Psoas muscle (tissue), 7 donors: ENCODE measurements at regions not wholly inside any gene's neighbourhood (a gene's known extent, or its start where the extent isn't known, plus 50 kb on each side); places are given as distances from the start of the nearest gene placed in this dataset.

ENCODE experiments used
- ATAC-seq, 4 donors: fragments of 200-7000 bp; cut with Tn5 transposase; one replicate each; pipeline ENCODE4 v1.9.1; 2020; ENCODE audit warnings: moderate library complexity in 3 of 4, mild to moderate bottlenecking in 2 of 4
- DNase-seq, 2 donors: peaks; one replicate each; pipeline ENCODE4 v3.0.0-alpha.2; 2020
- H3K27ac ChIP-seq: fragments of 200-600 bp; one replicate; pipeline ENCODE4 v1.8.0; 2022
- H3K27me3 ChIP-seq, 3 donors: fragments of 200-600 bp in 1 of 3; one replicate each; pipeline versions ENCODE4 v1.6.1 to v1.8.0; 2013 to 2022; ENCODE audit warnings: low read length in 2 of 3, mild to moderate bottlenecking in 2 of 3, moderate library complexity in 1 of 3; ENCODE audit not compliant: insufficient read depth in 3 of 3
- H3K36me3 ChIP-seq, 2 donors: fragments of 200-600 bp in 1 of 2; one replicate each; pipeline versions ENCODE4 v1.6.1 to v1.8.0; 2013 to 2022; ENCODE audit warnings: low read depth in 1 of 2, mild to moderate bottlenecking in 1 of 2, moderate library complexity in 1 of 2; ENCODE audit not compliant: insufficient read depth in 1 of 2
- H3K4me1 ChIP-seq: fragments of 200-600 bp; one replicate; pipeline ENCODE4 v1.8.0; 2022
- H3K4me3 ChIP-seq: fragments of 200-600 bp; one replicate; pipeline ENCODE4 v1.8.0; 2022; ENCODE audit warnings: mild to moderate bottlenecking
- H3K9me3 ChIP-seq: fragments of 200-600 bp; one replicate; pipeline ENCODE4 v1.8.0; 2022
- CTCF ChIP-seq: fragments of 200-600 bp; IDR thresholded peaks from one replicate; pipeline ENCODE4 v1.8.0; 2022; ENCODE audit warnings: antibody characterized with exemption
- WGBS, 3 donors: extraction: QIAGEN DNeasy Blood & Tissue Kit; methylation state at CpG; one replicate each; pipeline versions ENCODE4 v1.1.6 to v1.1.7; 2013; 5-methylcytosine and 5-hydroxymethylcytosine counted together
- intact Hi-C, 2 donors: fragments of 100-400 bp; cut with DNase I; formaldehyde crosslinking; loops; one replicate each; pipeline versions ENCODE4 v1.11.0 to v1.14.2; 2022
- donor health status: healthy with polysubstance abuse.
- donor health status: DM: no; HTN: no; CAD: no; lungs with moderate emphysema.
- donor health status: Bipolar disorder and iron deficiency.
- donor health status: healthy.
- donor health status: DM: yes; HTN: yes; CAD: no.
- donor health status: DM: no; HTN: no; CAD: no.
- donor health status: DM: yes; HTN: yes; CAD: no.

GRCh38 chr1:73327998-73328397, 870.0 kb downstream of the LRRIQ3 start:
- H3K27ac ChIP-seq, result no peak overlapping the region
- TF ChIP-seq CTCF, result no peak
- intact Hi-C loops, result no loop called here
- DNase-seq (no peak), ATAC-seq (no peak)
- WGBS, 3 donors, result 93 to 98% (median 94%) methylated on average over 3 of the region's 3 CpGs
- no peaks in the 10 kb centered on the region for H3K27me3 ChIP-seq
- no peaks in the 10 kb centered on the region for H3K4me1 ChIP-seq
- peaks cover 13% of the 10 kb centered on the region for H3K9me3 ChIP-seq
- H3K36me3 ChIP-seq, result no peaks in the 10 kb centered on the region
- H3K4me3 ChIP-seq, result no peak overlapping the region

- Histone ChIP-seq H3K9me3 (peaks cover 10% of the 10 kb centered on the region), H3K4me1 (no peaks in the 10 kb centered on the region), H3K36me3 (no peaks in the 10 kb centered on the region), H3K27ac (no peak overlapping the region), H3K4me3 (no peak overlapping the region), H3K27me3 (no peaks in the 10 kb centered on the region)
- DNase-seq (no peak), ATAC-seq (no peak)
- no peak for TF ChIP-seq CTCF
- WGBS, 3 donors, result 78 to 87% (median 81%) methylated on average over 3 of the region's 3 CpGs
- intact Hi-C loops, result no loop called here
These were observed 870.7 kb downstream of the LRRIQ3 start for GRCh38 chr1:73327180-73327793.

GRCh38 chr1:73326663-73327062, 871.3 kb downstream of the LRRIQ3 start:
- intact Hi-C loops, result no loop called here
- ATAC-seq (no peak), DNase-seq (no peak)
- Histone ChIP-seq H3K27me3 (no peaks in the 10 kb centered on the region), H3K4me3 (no peak overlapping the region), H3K36me3 (no peaks in the 10 kb centered on the region), H3K4me1 (no peaks in the 10 kb centered on the region), H3K9me3 (peaks cover 7% of the 10 kb centered on the region), H3K27ac (no peak overlapping the region)
- TF ChIP-seq CTCF, result no peak
- 83 to 85% (median 84%) methylated on average over 5 of the region's 5 CpGs for WGBS, 3 donors

- H3K4me1 ChIP-seq, result no peaks in the 10 kb centered on the region
- ATAC-seq, result no peak
- no peak for TF ChIP-seq CTCF
- no peaks in the 10 kb centered on the region for H3K27me3 ChIP-seq
- H3K9me3 ChIP-seq, result no peaks in the 10 kb centered on the region
- 35 to 59% (median 58%) methylated on average over 4 of the region's 4 CpGs for WGBS, 3 donors
- no peak for DNase-seq
- intact Hi-C loops, result no loop called here
- no peak overlapping the region for H3K27ac ChIP-seq
- no peaks in the 10 kb centered on the region for H3K36me3 ChIP-seq
- no peak overlapping the region for H3K4me3 ChIP-seq
These were observed 887.1 kb downstream of the LRRIQ3 start for GRCh38 chr1:73310797-73311381.
